ENCODE measurements at regions not wholly inside any gene's neighbourhood (a gene's known extent, or its start where the extent isn't known, plus 50 kb on each side); places are given as distances from the start of the nearest gene placed in this dataset.

DNA sequence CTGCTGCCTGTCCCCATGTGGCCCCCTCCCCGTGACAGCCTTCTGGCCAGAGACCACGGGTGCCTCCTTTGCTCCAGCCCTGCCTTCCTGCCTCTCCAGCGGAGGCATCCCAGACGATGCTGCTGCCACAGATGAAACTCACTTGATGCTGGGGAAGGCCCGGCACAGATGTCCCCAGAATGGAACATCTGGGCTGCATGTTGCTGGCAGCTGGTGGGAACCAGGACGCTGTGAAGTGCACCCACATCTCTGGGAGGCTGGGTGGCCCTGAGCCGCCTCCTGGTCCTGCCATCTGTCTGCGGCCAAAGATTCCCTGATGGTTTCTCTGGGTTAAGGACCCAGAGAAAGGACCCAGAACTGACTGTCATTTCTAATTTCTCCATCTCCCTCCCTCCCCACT, 51.9 kb upstream of the PTPRS start:
- no peak overlapping the region for H3K4me3 ChIP-seq (ENCODE audit: low read depth, low read length)
- TF ChIP-seq MYC (IDR thresholded peaks at IDR 0.05; ENCODE audit: low read depth, low read length) (no peak), MAX (IDR thresholded peaks at IDR 0.05; ENCODE audit: low read depth, low read length) (no peak), CTCF (IDR thresholded peaks at IDR 0.05; ENCODE audit: low read depth, low read length) (no peak), POLR2A (IDR thresholded peaks at IDR 0.05; ENCODE audit: extremely low read depth, insufficient read length) (no peak)
- no peak for DNase-seq (ENCODE audit: low read depth)

- no peak for DNase-seq (ENCODE audit: low read depth)
Observed at GRCh38 chr19:5393088-5393487, 52.5 kb upstream of the PTPRS start.

GRCh38 chr19:5394551-5395505, 54.2 kb upstream of the PTPRS start:
- no peak for DNase-seq (ENCODE audit: low read depth)
- H3K4me3 ChIP-seq (ENCODE audit: low read depth, low read length), result no peak overlapping the region
- no peak for TF ChIP-seq MYC (IDR thresholded peaks at IDR 0.05; ENCODE audit: low read depth, low read length)
- no peak for TF ChIP-seq MAX (IDR thresholded peaks at IDR 0.05; ENCODE audit: low read depth, low read length)

More at GRCh38 chr19:5393088-5393487, 52.5 kb upstream of the PTPRS start:
- TF ChIP-seq POLR2A (IDR thresholded peaks at IDR 0.05; ENCODE audit: extremely low read depth, insufficient read length) (no peak), MYC (IDR thresholded peaks at IDR 0.05; ENCODE audit: low read depth, low read length) (no peak), MAX (IDR thresholded peaks at IDR 0.05; ENCODE audit: low read depth, low read length) (no peak), CTCF (IDR thresholded peaks at IDR 0.05; ENCODE audit: low read depth, low read length) (no peak)
- H3K4me3 ChIP-seq (ENCODE audit: low read depth, low read length), result no peak overlapping the region

GRCh38 chr19:5395556-5395955, 54.9 kb upstream of the PTPRS start:
- no peak for DNase-seq (ENCODE audit: low read depth)
- TF ChIP-seq MYC (IDR thresholded peaks at IDR 0.05; ENCODE audit: low read depth, low read length), result no peak
- no peak for TF ChIP-seq MAX (IDR thresholded peaks at IDR 0.05; ENCODE audit: low read depth, low read length)
- H3K4me3 ChIP-seq (ENCODE audit: low read depth, low read length), result no peak overlapping the region

DNA sequence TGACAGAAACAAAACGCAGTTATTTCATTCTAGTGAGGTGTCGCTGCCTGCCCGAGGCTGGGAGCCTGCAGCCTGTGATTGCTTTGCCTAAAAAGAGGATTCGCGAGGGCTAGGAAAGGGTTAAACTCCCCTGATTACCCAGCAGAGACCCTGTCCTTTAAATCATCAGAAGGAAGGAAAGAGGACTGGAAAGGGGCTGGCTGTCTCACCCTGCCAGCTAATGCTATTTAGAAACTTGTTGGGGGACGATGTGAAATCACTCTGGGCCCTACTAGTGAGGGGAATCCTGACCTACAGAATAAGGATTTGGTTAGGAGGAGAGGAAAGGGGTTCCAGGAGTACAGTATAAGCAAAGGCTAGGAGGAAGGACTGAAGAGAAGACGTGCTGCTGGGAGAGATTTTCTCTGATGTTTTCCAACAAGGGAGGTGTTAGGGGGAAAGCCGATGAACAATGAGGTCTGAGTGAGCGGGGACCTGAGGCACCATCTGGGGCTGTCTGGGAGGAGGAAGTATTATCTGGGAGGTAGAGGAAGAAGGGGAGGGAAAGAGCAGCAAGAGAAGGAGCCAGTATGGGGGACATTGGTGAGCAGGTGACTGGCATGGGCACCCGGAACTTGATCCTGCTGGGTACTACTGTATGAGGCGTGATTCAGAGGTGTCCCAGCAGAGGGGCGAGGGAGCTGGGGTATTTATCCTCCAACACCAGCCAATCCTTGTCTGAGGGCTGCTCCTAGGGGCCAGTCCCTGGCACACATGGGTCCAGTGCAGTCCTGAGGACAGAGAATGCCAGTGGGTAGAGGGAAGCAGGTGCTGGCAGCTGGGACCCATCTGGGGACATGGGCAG, 55.7 kb upstream of the PTPRS start:
- no peak overlapping the region for H3K4me3 ChIP-seq (ENCODE audit: low read depth, low read length)
- DNase-seq (ENCODE audit: low read depth), result no peak
- TF ChIP-seq MAX (IDR thresholded peaks at IDR 0.05; ENCODE audit: low read depth, low read length) (no peak), CTCF (IDR thresholded peaks at IDR 0.05; ENCODE audit: low read depth, low read length) (no peak)

- no peak for DNase-seq (ENCODE audit: low read depth)
- H3K4me3 ChIP-seq (ENCODE audit: low read depth, low read length), result no peak overlapping the region
- TF ChIP-seq POLR2A (IDR thresholded peaks at IDR 0.05; ENCODE audit: extremely low read depth, insufficient read length) (no peak), MAX (IDR thresholded peaks at IDR 0.05; ENCODE audit: low read depth, low read length) (no peak), CTCF (IDR thresholded peaks at IDR 0.05; ENCODE audit: low read depth, low read length) (no peak), MYC (IDR thresholded peaks at IDR 0.05; ENCODE audit: low read depth, low read length) (no peak)
Observed at GRCh38 chr19:5396963-5397362, 56.4 kb upstream of the PTPRS start.

Measured in NB4 (cell line).